ENCODE measurements at regions not wholly inside any gene's neighbourhood (a gene's known extent, or its start where the extent isn't known, plus 50 kb on each side); places are given as distances from the start of the nearest gene placed in this dataset.

DNA sequence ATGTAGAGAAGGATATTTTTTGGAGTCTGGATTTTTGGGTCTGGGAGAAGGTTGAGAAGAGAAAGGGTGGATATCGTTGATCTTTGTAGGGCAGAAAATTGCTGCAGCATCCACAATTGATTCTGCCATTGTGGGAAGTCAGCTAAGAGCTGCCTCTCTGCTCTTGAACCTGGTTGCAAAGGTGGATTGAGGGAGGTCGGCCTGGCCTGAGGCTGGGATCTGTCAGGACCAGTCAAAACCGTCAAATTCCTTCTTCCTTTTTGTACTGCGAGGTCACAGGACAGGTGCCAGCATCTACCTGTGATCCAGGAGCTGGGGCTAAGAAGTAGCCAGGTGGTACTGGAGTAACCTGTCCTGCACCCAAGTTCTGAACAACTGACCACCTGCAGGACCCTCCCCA, 93.7 kb downstream of the SHOX start:
- Mint-ChIP-seq H3K9me3 (ENCODE audit: unreplicated experiment) (peaks cover 11% of the 10 kb centered on the region), H3K36me3 (ENCODE audit: unreplicated experiment) (peaks cover 7% of the 10 kb centered on the region), H3K4me3 (ENCODE audit: unreplicated experiment) (no peak overlapping the region), H3K27ac (ENCODE audit: unreplicated experiment) (no peak overlapping the region), H3K4me1 (ENCODE audit: low read depth, unreplicated experiment) (no peaks in the 10 kb centered on the region), H3K27me3 (ENCODE audit: unreplicated experiment) (peaks cover 4% of the 10 kb centered on the region)
- DNase-seq: no peak
- TF ChIP-seq CTCF (IDR thresholded peaks at IDR 0.05; ENCODE audit: partially characterized antibody, unreplicated experiment): no peak

DNA sequence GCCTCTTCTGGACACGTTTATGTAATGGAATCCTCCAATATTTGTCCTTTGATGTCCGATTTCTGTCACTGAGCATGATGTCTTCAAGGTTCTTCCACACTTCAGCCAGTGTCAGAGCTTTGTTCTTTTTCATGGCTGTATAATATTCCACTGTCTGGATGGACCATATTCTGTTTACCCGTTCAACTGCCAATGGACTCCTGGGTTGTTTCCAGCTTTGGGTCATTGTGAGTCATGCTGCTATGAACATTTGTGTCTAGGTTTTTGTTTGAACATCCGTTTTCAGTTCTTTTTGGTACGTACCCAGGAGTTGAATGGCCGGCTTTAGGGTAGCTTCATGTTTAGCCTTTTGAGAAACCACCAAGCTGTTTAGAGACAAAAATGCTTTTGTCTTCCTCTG, 93.2 kb downstream of the SHOX start:
- Mint-ChIP-seq H3K4me3 (ENCODE audit: unreplicated experiment) (no peak overlapping the region), H3K4me1 (ENCODE audit: low read depth, unreplicated experiment) (no peaks in the 10 kb centered on the region), H3K36me3 (ENCODE audit: unreplicated experiment) (peaks cover 7% of the 10 kb centered on the region), H3K27me3 (ENCODE audit: unreplicated experiment) (peaks cover 4% of the 10 kb centered on the region), H3K9me3 (ENCODE audit: unreplicated experiment) (peaks cover 11% of the 10 kb centered on the region), H3K27ac (ENCODE audit: unreplicated experiment) (no peak overlapping the region)
- TF ChIP-seq CTCF (IDR thresholded peaks at IDR 0.05; ENCODE audit: partially characterized antibody, unreplicated experiment): no peak
- DNase-seq: no peak

- DNase-seq: no peak
- H3K27me3 Mint-ChIP-seq (ENCODE audit: unreplicated experiment): peaks cover 5% of the 10 kb centered on the region
- no peak overlapping the region for H3K4me3 Mint-ChIP-seq (ENCODE audit: unreplicated experiment)
- H3K36me3 Mint-ChIP-seq (ENCODE audit: unreplicated experiment): peaks cover 7% of the 10 kb centered on the region
- no peaks in the 10 kb centered on the region for H3K4me1 Mint-ChIP-seq (ENCODE audit: low read depth, unreplicated experiment)
- H3K9me3 Mint-ChIP-seq (ENCODE audit: unreplicated experiment): peaks cover 12% of the 10 kb centered on the region
- TF ChIP-seq CTCF (IDR thresholded peaks at IDR 0.05; ENCODE audit: partially characterized antibody, unreplicated experiment): no peak
- H3K27ac Mint-ChIP-seq (ENCODE audit: unreplicated experiment): no peak overlapping the region
These were observed 90.8 kb downstream of the SHOX start for GRCh38 chrX:721354-721753.

- Mint-ChIP-seq H3K4me3 (ENCODE audit: unreplicated experiment) (no peak overlapping the region), H3K27ac (ENCODE audit: unreplicated experiment) (no peak overlapping the region), H3K36me3 (ENCODE audit: unreplicated experiment) (peaks cover 7% of the 10 kb centered on the region), H3K27me3 (ENCODE audit: unreplicated experiment) (peaks cover 5% of the 10 kb centered on the region), H3K9me3 (ENCODE audit: unreplicated experiment) (peaks cover 10% of the 10 kb centered on the region), H3K4me1 (ENCODE audit: low read depth, unreplicated experiment) (no peaks in the 10 kb centered on the region)
- TF ChIP-seq CTCF (IDR thresholded peaks at IDR 0.05; ENCODE audit: partially characterized antibody, unreplicated experiment): no peak
- no peak for DNase-seq
These were observed 90.2 kb downstream of the SHOX start for GRCh38 chrX:720825-721224.

GRCh38 chrX:720250-720649, 89.7 kb downstream of the SHOX start:
- Mint-ChIP-seq H3K27me3 (ENCODE audit: unreplicated experiment) (peaks cover 7% of the 10 kb centered on the region), H3K4me1 (ENCODE audit: low read depth, unreplicated experiment) (no peaks in the 10 kb centered on the region), H3K9me3 (ENCODE audit: unreplicated experiment) (peaks cover 9% of the 10 kb centered on the region), H3K4me3 (ENCODE audit: unreplicated experiment) (no peak overlapping the region), H3K36me3 (ENCODE audit: unreplicated experiment) (peaks cover 7% of the 10 kb centered on the region), H3K27ac (ENCODE audit: unreplicated experiment) (no peak overlapping the region)
- TF ChIP-seq CTCF (IDR thresholded peaks at IDR 0.05; ENCODE audit: partially characterized antibody, unreplicated experiment): no peak
- DNase-seq: no peak

Measured in glutamatergic neuron (in vitro differentiated cells).